MM.1S (cell line): ENCODE measurements at regions not wholly inside any gene's neighbourhood (a gene's known extent, or its start where the extent isn't known, plus 50 kb on each side); places are given as distances from the start of the nearest gene placed in this dataset.

Experiments
- EZH2 ChIP-seq: fragments of 300-600 bp; sonication (generic); optimal IDR thresholded peaks from 2 replicates; pipeline ENCODE3; 2017; ENCODE audit warnings: low read depth, mild to moderate bottlenecking, antibody characterized with exemption, low read length, mixed read lengths
- EZH2phosphoT487 ChIP-seq: fragments of 300-600 bp; sonication (generic); IDR thresholded peaks from 2 replicates; pipeline ENCODE4 v1.6.1; 2018; ENCODE audit warnings: antibody characterized with exemption, low read length
- TF ChIP-seq, protein P1 (sequence below): fragments of 300-600 bp; sonication (generic); IDR thresholded peaks from 2 replicates; pipeline ENCODE4 v1.5.1; 2016; ENCODE audit warnings: antibody characterized with exemption, low read length, mixed read lengths

DNA sequence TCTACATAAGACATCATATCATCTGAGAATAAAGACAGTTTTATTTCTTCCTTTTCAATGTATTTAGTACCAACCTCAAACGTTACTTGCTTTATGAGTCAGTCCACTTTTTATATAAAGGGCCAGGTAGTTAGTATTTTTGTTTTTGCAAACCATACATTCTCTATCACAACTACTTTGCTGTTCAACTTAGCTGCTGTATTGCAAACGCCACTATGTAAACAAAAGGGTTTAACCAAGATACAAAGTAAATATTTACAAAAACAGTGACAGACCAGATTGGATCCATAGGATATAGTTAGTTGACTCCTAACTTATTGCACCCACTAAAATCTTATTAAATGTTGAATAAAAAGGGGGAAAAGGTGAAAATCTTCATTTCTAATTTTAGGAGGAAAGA, 87.7 kb upstream of the FOXG1 start:
- no peak for TF ChIP-seq EZH2
- TF ChIP-seq, protein P1, sequence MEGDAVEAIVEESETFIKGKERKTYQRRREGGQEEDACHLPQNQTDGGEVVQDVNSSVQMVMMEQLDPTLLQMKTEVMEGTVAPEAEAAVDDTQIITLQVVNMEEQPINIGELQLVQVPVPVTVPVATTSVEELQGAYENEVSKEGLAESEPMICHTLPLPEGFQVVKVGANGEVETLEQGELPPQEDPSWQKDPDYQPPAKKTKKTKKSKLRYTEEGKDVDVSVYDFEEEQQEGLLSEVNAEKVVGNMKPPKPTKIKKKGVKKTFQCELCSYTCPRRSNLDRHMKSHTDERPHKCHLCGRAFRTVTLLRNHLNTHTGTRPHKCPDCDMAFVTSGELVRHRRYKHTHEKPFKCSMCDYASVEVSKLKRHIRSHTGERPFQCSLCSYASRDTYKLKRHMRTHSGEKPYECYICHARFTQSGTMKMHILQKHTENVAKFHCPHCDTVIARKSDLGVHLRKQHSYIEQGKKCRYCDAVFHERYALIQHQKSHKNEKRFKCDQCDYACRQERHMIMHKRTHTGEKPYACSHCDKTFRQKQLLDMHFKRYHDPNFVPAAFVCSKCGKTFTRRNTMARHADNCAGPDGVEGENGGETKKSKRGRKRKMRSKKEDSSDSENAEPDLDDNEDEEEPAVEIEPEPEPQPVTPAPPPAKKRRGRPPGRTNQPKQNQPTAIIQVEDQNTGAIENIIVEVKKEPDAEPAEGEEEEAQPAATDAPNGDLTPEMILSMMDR: no peak
- TF ChIP-seq EZH2phosphoT487: no peak
